ENCODE measurements at regions not wholly inside any gene's neighbourhood (a gene's known extent, or its start where the extent isn't known, plus 50 kb on each side); places are given as distances from the start of the nearest gene placed in this dataset.

- Histone ChIP-seq H3K9me3 (no peaks in the 10 kb centered on the region), H3K36me3 (no peaks in the 10 kb centered on the region), H3K4me3 (no peak overlapping the region), H3K27me3 (replicated peaks; ENCODE audit: insufficient read depth) (no peaks in the 10 kb centered on the region), H3K4me1 (replicated peaks) (no peaks in the 10 kb centered on the region), H3K27ac (no peak overlapping the region)
- 21% methylated on average over 2 of the region's 2 CpGs for WGBS
- TF ChIP-seq POLR2AphosphoS5 (IDR thresholded peaks at IDR 0.05) = no peak
- TF ChIP-seq CTCF (IDR thresholded peaks at IDR 0.05) = no peak
- TF ChIP-seq POLR2A (IDR thresholded peaks at IDR 0.05) = no peak
- intact Hi-C loops (cut with DNase I) = no loop called here
- DNase-seq (ENCODE audit: low spot score) = no peak
Measured at GRCh38 chr4:114334884-114335330, 263.7 kb upstream of the UGT8 start.

- DNase-seq (ENCODE audit: low spot score) = no peak
Measured at GRCh38 chr4:114335339-114335738, 263.3 kb upstream of the UGT8 start.

DNA sequence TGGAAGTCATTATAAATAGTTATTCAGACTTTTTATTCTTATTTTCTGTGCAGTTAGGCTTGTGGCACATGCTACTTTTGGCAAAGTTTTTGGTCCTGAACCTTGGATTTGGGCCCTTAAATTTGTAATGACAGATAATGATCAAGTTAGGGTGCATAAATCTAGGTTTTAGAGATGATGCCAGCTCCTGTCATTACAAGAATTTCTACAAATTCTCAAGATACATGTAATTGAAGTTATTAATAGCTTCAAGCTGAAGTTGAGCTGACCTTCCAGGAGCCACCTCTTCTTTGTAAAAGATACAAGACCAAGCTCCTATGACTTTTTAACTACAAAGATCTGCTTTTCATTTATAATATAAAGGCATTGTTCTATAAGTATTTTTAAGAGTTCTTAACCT lies 255.6 kb upstream of the UGT8 start:
- Histone ChIP-seq H3K27me3 (replicated peaks; ENCODE audit: insufficient read depth) (no peaks in the 10 kb centered on the region), H3K36me3 (no peaks in the 10 kb centered on the region), H3K9me3 (no peaks in the 10 kb centered on the region), H3K27ac (no peak overlapping the region), H3K4me3 (no peak overlapping the region), H3K4me1 (replicated peaks) (no peaks in the 10 kb centered on the region)
- no peak for DNase-seq (ENCODE audit: low spot score)
- TF ChIP-seq POLR2AphosphoS5 (IDR thresholded peaks at IDR 0.05) = no peak
- TF ChIP-seq POLR2A (IDR thresholded peaks at IDR 0.05) = no peak
- no peak for TF ChIP-seq CTCF (IDR thresholded peaks at IDR 0.05)
- intact Hi-C loops (cut with DNase I) = no loop called here

More at GRCh38 chr4:114335339-114335738, 263.3 kb upstream of the UGT8 start:
- H3K9me3 ChIP-seq = no peaks in the 10 kb centered on the region
- no peak overlapping the region for H3K4me3 ChIP-seq
- H3K27ac ChIP-seq = no peak overlapping the region
- H3K27me3 ChIP-seq (replicated peaks; ENCODE audit: insufficient read depth) = no peaks in the 10 kb centered on the region
- H3K4me1 ChIP-seq (replicated peaks) = no peaks in the 10 kb centered on the region
- no peaks in the 10 kb centered on the region for H3K36me3 ChIP-seq
- TF ChIP-seq CTCF (IDR thresholded peaks at IDR 0.05) (no peak), POLR2AphosphoS5 (IDR thresholded peaks at IDR 0.05) (no peak), POLR2A (IDR thresholded peaks at IDR 0.05) (no peak)
- intact Hi-C loops (cut with DNase I) = no loop called here

GRCh38 chr4:114349543-114350175 lies 248.9 kb upstream of the UGT8 start:
- Histone ChIP-seq H3K9me3 (no peaks in the 10 kb centered on the region), H3K4me3 (no peak overlapping the region), H3K27ac (no peak overlapping the region), H3K36me3 (no peaks in the 10 kb centered on the region), H3K4me1 (replicated peaks) (no peaks in the 10 kb centered on the region), H3K27me3 (replicated peaks; ENCODE audit: insufficient read depth) (no peaks in the 10 kb centered on the region)
- 55% methylated on average over 2 of the region's 2 CpGs for WGBS
- DNase-seq (ENCODE audit: low spot score) = no peak
- TF ChIP-seq POLR2AphosphoS5 (IDR thresholded peaks at IDR 0.05) (no peak), CTCF (IDR thresholded peaks at IDR 0.05) (no peak), POLR2A (IDR thresholded peaks at IDR 0.05) (no peak)
- intact Hi-C loops (cut with DNase I) = no loop called here

DNA sequence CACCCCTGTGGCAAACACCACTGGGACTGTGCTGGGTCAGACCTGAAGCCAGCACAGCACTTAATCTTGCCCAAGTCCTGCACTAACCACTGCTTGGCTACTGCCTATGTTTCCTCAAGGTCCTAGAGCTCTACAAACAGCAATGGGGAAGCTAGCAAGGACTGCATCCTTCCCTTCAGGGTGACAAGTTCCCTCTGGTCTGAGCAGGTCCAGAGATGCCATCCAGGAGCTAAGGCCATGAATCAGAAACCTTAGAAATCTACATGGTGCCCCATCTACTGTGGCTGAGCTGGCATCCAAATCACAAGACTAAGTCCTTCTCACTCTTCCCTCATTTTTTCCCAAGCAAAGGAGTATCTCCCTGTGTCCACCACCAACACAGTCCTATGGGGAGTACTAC lies 239.7 kb upstream of the UGT8 start:
- no peak for DNase-seq (ENCODE audit: low spot score)
- intact Hi-C loops (cut with DNase I) = no loop called here

More for the DNA sequence above, 239.7 kb upstream of the UGT8 start:
- Histone ChIP-seq H3K27ac (no peak overlapping the region), H3K4me1 (replicated peaks) (no peaks in the 10 kb centered on the region), H3K4me3 (no peak overlapping the region), H3K9me3 (no peaks in the 10 kb centered on the region), H3K27me3 (replicated peaks; ENCODE audit: insufficient read depth) (no peaks in the 10 kb centered on the region), H3K36me3 (no peaks in the 10 kb centered on the region)
- TF ChIP-seq POLR2A (IDR thresholded peaks at IDR 0.05) (no peak), CTCF (IDR thresholded peaks at IDR 0.05) (no peak), POLR2AphosphoS5 (IDR thresholded peaks at IDR 0.05) (no peak)
